Natural killer cell (primary cell): ENCODE measurements at regions not wholly inside any gene's neighbourhood (a gene's known extent, or its start where the extent isn't known, plus 50 kb on each side); places are given as distances from the start of the nearest gene placed in this dataset.

Experiments
- ATAC-seq, 3 donors: fragments of 150-1000 bp in 2 of 3; fragments of 200-7000 bp in 1 of 3; cut with Tn5 transposase; 1 replicate in 1 of 3; 2 replicates in 2 of 3; pipeline ENCODE4 v1.10.0; 2021; ENCODE audit warnings: mild to moderate bottlenecking in 2 of 3, moderate library complexity in 2 of 3
- DNase-seq, 2 donors: peaks; one replicate each; pipeline versions ENCODE4 v3.0.0 to v3.0.0-alpha.2; 2013 to 2021; ENCODE audit warnings: mixed read lengths in 1 of 2
- H3K27ac ChIP-seq: one replicate; pipeline ENCODE4 v1.5.1; 2013; ENCODE audit warnings: mild to moderate bottlenecking, low read length
- H3K27me3 ChIP-seq: one replicate; pipeline ENCODE4 v1.6.1; 2013; ENCODE audit warnings: low read length; ENCODE audit not compliant: control insufficient read depth, insufficient read depth
- H3K36me3 ChIP-seq: one replicate; pipeline ENCODE4 v1.6.1; 2013; ENCODE audit warnings: low read length; ENCODE audit not compliant: control insufficient read depth, insufficient read depth
- H3K4me1 ChIP-seq: one replicate; pipeline ENCODE4 v1.6.1; 2013; ENCODE audit warnings: low read length; ENCODE audit not compliant: control insufficient read depth, insufficient read depth
- H3K4me3 ChIP-seq: one replicate; pipeline ENCODE4 v1.5.1; 2013; ENCODE audit warnings: low read length
- H3K9me3 ChIP-seq: one replicate; pipeline ENCODE4 v1.6.1; 2013; ENCODE audit warnings: low read length; ENCODE audit not compliant: control insufficient read depth, insufficient read depth
- H3K27ac Mint-ChIP-seq, 2 donors: one replicate each; pipeline ENCODE4 v1.8.0; 2022; ENCODE audit warnings: mild to moderate bottlenecking in 2 of 2, mixed read lengths in 2 of 2, moderate library complexity in 1 of 2
- H3K27me3 Mint-ChIP-seq, 2 donors: one replicate each; pipeline ENCODE4 v1.8.0; 2022; ENCODE audit warnings: low read depth in 2 of 2, mixed read lengths in 2 of 2
- H3K36me3 Mint-ChIP-seq: one replicate; pipeline ENCODE4 v1.8.0; 2022; ENCODE audit warnings: mixed read lengths
- H3K4me1 Mint-ChIP-seq, 2 donors: one replicate each; pipeline ENCODE4 v1.8.0; 2022; ENCODE audit warnings: mixed read lengths in 2 of 2
- H3K4me3 Mint-ChIP-seq: one replicate; pipeline ENCODE4 v1.8.0; 2022; ENCODE audit warnings: mild to moderate bottlenecking, moderate library complexity, mixed read lengths
- H3K9me3 Mint-ChIP-seq, 2 donors: one replicate each; pipeline ENCODE4 v1.8.0; 2022; ENCODE audit warnings: mixed read lengths in 2 of 2
- CTCF ChIP-seq: fragments of 200-600 bp; IDR thresholded peaks from one replicate; pipeline ENCODE4 v1.8.0; 2022; ENCODE audit warnings: antibody characterized with exemption
- WGBS: methylation state at CpG from one replicate; pipeline ENCODE4 v1.1.7; 2013; ENCODE audit warnings: missing lambda C conversion rate; ENCODE audit not compliant: insufficient coverage; 5-methylcytosine and 5-hydroxymethylcytosine counted together
- intact Hi-C: fragments of 100-400 bp; cut with micrococcal nuclease; formaldehyde crosslinking; loops from one replicate; pipeline ENCODE4 v1.14.2; 2022

- Histone ChIP-seq H3K36me3 (no peaks in the 10 kb centered on the region), H3K27ac (no peak overlapping the region), H3K4me3 (no peak overlapping the region), H3K9me3 (no peaks in the 10 kb centered on the region), H3K27me3 (no peaks in the 10 kb centered on the region), H3K4me1 (no peaks in the 10 kb centered on the region)
- DNase-seq (no peak), ATAC-seq (no peak)
- Mint-ChIP-seq H3K36me3 (no peaks in the 10 kb centered on the region), H3K4me3 (no peak overlapping the region), H3K4me1 (no peaks in the 10 kb centered on the region), H3K27ac (no peak overlapping the region), H3K27me3 (no peaks in the 10 kb centered on the region), H3K9me3 (peaks cover 0 to 3% of the 10 kb centered on the region in 2 donors)
- intact Hi-C loops: no loop called here
- WGBS: 74% methylated on average over 2 of the region's 6 CpGs
- no peak for TF ChIP-seq CTCF
These were observed 331.3 kb downstream of the NSG2 start for GRCh38 chr5:174376726-174377373.

DNA sequence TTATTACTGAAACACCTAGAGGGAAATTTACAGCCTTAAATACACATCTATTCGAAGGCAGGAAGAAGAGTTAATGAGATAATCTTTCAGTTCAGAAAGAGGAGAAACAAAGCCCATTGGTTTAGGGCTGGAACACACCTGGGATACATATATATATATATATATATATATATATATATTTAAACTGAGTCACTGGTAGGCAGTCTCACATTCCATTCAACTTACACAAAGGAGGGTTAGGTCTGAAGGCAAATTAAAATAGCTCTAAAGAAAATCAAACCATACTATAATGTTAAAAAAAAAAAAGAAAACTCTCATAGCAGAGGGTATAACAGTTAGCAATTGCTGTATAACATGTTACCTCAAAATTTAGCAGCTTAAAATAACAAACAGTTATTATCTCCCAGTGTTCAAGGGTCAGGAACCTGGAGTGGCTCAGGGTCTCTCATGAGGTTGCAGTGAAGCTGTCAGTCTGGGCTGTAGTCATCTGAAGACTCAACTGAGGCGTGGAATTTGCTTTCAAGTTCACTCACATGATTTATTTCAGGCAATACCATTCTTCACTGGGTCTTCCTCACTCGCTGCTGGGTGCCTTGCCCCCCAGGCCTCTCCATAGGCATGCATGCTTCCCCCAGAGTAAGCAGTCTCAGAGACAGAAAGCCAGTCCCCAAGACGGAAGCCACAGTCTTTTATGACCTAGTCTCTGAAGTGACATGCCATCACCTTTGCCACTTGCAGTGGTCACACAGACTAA is 332.8 kb downstream of the NSG2 start:
- no peaks in the 10 kb centered on the region for H3K36me3 Mint-ChIP-seq
- Histone ChIP-seq H3K36me3 (no peaks in the 10 kb centered on the region), H3K27ac (no peak overlapping the region), H3K9me3 (no peaks in the 10 kb centered on the region), H3K4me1 (no peaks in the 10 kb centered on the region), H3K27me3 (no peaks in the 10 kb centered on the region), H3K4me3 (no peak overlapping the region)
- no peak for ATAC-seq
- H3K27ac Mint-ChIP-seq: no peak overlapping the region
- no peaks in the 10 kb centered on the region for H3K27me3 Mint-ChIP-seq
- no peaks in the 10 kb centered on the region for H3K4me1 Mint-ChIP-seq
- intact Hi-C loops: no loop called here
- DNase-seq: no peak
- WGBS: 73% methylated on average over 3 of the region's 4 CpGs
- TF ChIP-seq CTCF: no peak
- peaks cover 0 to 3% of the 10 kb centered on the region in 2 donors for H3K9me3 Mint-ChIP-seq
- H3K4me3 Mint-ChIP-seq: no peak overlapping the region

- intact Hi-C loops: no loop called here
- WGBS: 75% methylated on average over 1 of the region's 2 CpGs
- Histone ChIP-seq H3K27ac (no peak overlapping the region), H3K36me3 (no peaks in the 10 kb centered on the region), H3K9me3 (no peaks in the 10 kb centered on the region), H3K27me3 (no peaks in the 10 kb centered on the region), H3K4me1 (no peaks in the 10 kb centered on the region), H3K4me3 (no peak overlapping the region)
- Mint-ChIP-seq H3K4me1 (no peaks in the 10 kb centered on the region), H3K9me3 (peaks cover 0 to 3% of the 10 kb centered on the region in 2 donors), H3K36me3 (no peaks in the 10 kb centered on the region), H3K27me3 (no peaks in the 10 kb centered on the region), H3K4me3 (no peak overlapping the region), H3K27ac (no peak overlapping the region)
- TF ChIP-seq CTCF: no peak
- no peak for ATAC-seq
- no peak for DNase-seq
These were observed 334.8 kb downstream of the NSG2 start for GRCh38 chr5:174380311-174380710.
